ENCODE measurements at regions not wholly inside any gene's neighbourhood (a gene's known extent, or its start where the extent isn't known, plus 50 kb on each side); places are given as distances from the start of the nearest gene placed in this dataset.
"Not testable (repeated sequence)": the region's sequence is repeated elsewhere in the genome, so short reads cannot be mapped to it uniquely, and the experiment has no call there.

- no peak for DNase-seq
Measured at GRCh38 chr6:1230281-1230680, 81.6 kb upstream of the FOXQ1 start.

GRCh38 chr6:1229808-1230207 is 82.1 kb upstream of the FOXQ1 start:
- no peak for DNase-seq

- no peak for DNase-seq
Measured at GRCh38 chr6:1229301-1229700, 82.6 kb upstream of the FOXQ1 start.

GRCh38 chr6:1228754-1229191 is 83.1 kb upstream of the FOXQ1 start:
- no peak for DNase-seq

- no peak for DNase-seq
Measured at GRCh38 chr6:1227935-1228753, 83.8 kb upstream of the FOXQ1 start.

- no peak for DNase-seq
Measured at GRCh38 chr6:1227600-1227934, 84.3 kb upstream of the FOXQ1 start.

- DNase-seq = no peak
Measured at GRCh38 chr6:1226277-1227099, 85.4 kb upstream of the FOXQ1 start.

GRCh38 chr6:1224514-1224913 is 87.4 kb upstream of the FOXQ1 start:
- DNase-seq = no peak

- DNase-seq = no peak
Measured at GRCh38 chr6:1222728-1223595, 88.9 kb upstream of the FOXQ1 start.

- DNase-seq = no peak
Measured at GRCh38 chr6:1217396-1217795, 94.5 kb upstream of the FOXQ1 start.

- no peak for DNase-seq
Measured at GRCh38 chr6:1216488-1216974, 95.4 kb upstream of the FOXQ1 start.

- DNase-seq = no peak
Measured at GRCh38 chr6:1215884-1216487, 95.9 kb upstream of the FOXQ1 start.

GRCh38 chr6:1215023-1215422 is 96.9 kb upstream of the FOXQ1 start:
- no peak for DNase-seq

- DNase-seq = no peak
Measured at GRCh38 chr6:1212919-1213318, 99.0 kb upstream of the FOXQ1 start.

GRCh38 chr6:1212138-1212537 is 99.8 kb upstream of the FOXQ1 start:
- not testable (repeated sequence) for DNase-seq

GRCh38 chr6:1210631-1211030 is 101.3 kb upstream of the FOXQ1 start:
- not testable (repeated sequence) for DNase-seq

- DNase-seq = no peak
Measured at GRCh38 chr6:1208876-1209275, 103.0 kb upstream of the FOXQ1 start.

GRCh38 chr6:1203546-1203945 is 108.4 kb upstream of the FOXQ1 start:
- DNase-seq = no peak

- no peak for DNase-seq
Measured at GRCh38 chr6:1202201-1202600, 109.7 kb upstream of the FOXQ1 start.

- no peak for DNase-seq
Measured at GRCh38 chr6:1201547-1202200, 110.2 kb upstream of the FOXQ1 start.

- no peak for DNase-seq
Measured at GRCh38 chr6:1200409-1201101, 111.3 kb upstream of the FOXQ1 start.

GRCh38 chr6:1200081-1200408 is 111.9 kb upstream of the FOXQ1 start:
- DNase-seq = no peak
